ENCODE measurements at regions not wholly inside any gene's neighbourhood (a gene's known extent, or its start where the extent isn't known, plus 50 kb on each side); places are given as distances from the start of the nearest gene placed in this dataset.

DNA sequence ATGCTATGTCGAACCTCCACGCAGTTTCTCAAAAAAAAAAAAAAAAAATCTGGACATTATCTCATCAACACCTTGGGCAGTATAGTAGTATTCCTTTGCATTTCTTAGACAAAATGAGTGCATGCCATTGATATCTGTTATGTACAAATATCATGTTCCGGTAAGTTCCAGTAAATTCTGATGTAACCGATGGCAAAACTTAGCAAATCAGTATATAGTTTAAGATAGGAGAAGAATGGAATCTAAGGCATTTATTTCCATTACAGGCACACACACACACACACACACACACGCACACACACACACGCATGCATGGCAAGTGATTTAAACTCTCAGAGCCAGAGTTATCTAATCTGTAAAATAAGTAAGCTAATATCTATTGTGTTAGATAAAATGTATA is 356.5 kb upstream of the TUSC1 start:
- no peak overlapping the region for H3K27ac Mint-ChIP-seq (ENCODE audit: unreplicated experiment)
- DNase-seq (ENCODE audit: extremely low spot score, unreplicated experiment): no peak
- no peaks in the 10 kb centered on the region for H3K27me3 Mint-ChIP-seq (ENCODE audit: unreplicated experiment)
- peaks cover 3% of the 10 kb centered on the region for H3K36me3 Mint-ChIP-seq (ENCODE audit: unreplicated experiment)
- no peak overlapping the region for H3K4me3 Mint-ChIP-seq (ENCODE audit: unreplicated experiment)
- peaks cover 6% of the 10 kb centered on the region for H3K9me3 Mint-ChIP-seq (ENCODE audit: unreplicated experiment)
- no peak for TF ChIP-seq CTCF (IDR thresholded peaks at IDR 0.05)
- H3K4me1 Mint-ChIP-seq (ENCODE audit: unreplicated experiment): no peaks in the 10 kb centered on the region

- no peak for DNase-seq (ENCODE audit: extremely low spot score, unreplicated experiment)
- no peak overlapping the region for H3K4me3 Mint-ChIP-seq (ENCODE audit: unreplicated experiment)
- no peaks in the 10 kb centered on the region for H3K9me3 Mint-ChIP-seq (ENCODE audit: unreplicated experiment)
- TF ChIP-seq CTCF (IDR thresholded peaks at IDR 0.05): no peak
- H3K27me3 Mint-ChIP-seq (ENCODE audit: unreplicated experiment): no peaks in the 10 kb centered on the region
- H3K27ac Mint-ChIP-seq (ENCODE audit: unreplicated experiment): no peak overlapping the region
- H3K36me3 Mint-ChIP-seq (ENCODE audit: unreplicated experiment): no peaks in the 10 kb centered on the region
- no peaks in the 10 kb centered on the region for H3K4me1 Mint-ChIP-seq (ENCODE audit: unreplicated experiment)
Measured at GRCh38 chr9:26033336-26033735, 355.1 kb upstream of the TUSC1 start.

DNA sequence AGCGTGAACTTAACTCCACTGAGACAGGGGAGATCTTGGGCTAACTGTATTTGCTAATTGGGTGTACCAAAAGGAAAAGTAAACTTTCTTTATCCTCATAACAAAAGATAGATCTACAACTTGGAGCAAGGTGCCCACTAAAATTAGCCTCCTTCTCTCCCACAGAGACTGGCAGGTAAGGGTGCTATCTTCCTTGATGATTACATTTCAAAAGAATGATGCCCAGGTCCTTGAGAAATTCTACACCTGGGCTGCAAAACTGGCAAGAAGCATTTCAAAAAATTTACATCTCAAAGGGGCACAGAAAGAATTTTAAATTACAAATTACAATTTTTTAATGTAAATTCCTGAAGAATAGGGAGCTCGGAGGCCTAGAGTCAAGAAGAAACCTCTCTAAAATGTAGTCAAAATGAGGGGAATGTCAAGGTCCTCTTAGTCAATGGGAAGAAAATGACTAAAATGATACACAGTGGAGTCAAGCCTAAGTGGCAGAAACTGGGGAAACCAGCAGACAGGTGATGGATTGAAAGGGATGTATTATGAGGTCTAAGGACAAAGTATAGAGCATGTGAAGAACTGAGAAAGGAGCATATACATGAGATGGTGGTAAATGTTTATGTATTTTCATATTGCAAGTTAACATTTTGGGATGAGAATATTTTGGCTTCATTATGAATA is 348.3 kb upstream of the TUSC1 start:
- Mint-ChIP-seq H3K27ac (ENCODE audit: unreplicated experiment) (no peak overlapping the region), H3K9me3 (ENCODE audit: unreplicated experiment) (no peaks in the 10 kb centered on the region)

DNA sequence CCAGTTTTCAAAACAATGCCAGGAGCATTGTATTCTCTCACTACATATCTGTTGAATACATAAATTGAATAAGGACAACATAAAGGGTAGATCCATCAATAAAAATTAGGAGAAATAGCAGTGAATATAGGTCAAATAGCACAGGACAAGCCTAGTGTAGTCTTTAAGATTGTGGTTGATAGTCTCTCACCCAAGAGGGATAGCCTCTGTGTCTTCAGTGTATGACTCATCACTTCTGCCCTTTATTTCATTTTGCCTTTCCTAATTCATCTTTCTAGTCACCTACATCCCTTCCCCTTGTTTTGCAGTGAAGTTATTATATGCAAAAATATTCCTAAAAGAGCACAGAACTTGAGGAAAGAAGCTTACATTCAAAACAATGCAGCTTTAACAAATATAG is 335.0 kb upstream of the TUSC1 start:
- peaks cover 24% of the 10 kb centered on the region for H3K4me1 Mint-ChIP-seq (ENCODE audit: unreplicated experiment)
- H3K36me3 Mint-ChIP-seq (ENCODE audit: unreplicated experiment): no peaks in the 10 kb centered on the region
- DNase-seq (ENCODE audit: extremely low spot score, unreplicated experiment): no peak
- peak overlapping the region; percentile 79 for H3K27ac Mint-ChIP-seq (ENCODE audit: unreplicated experiment)
- no peak for TF ChIP-seq CTCF (IDR thresholded peaks at IDR 0.05)
- no peaks in the 10 kb centered on the region for H3K27me3 Mint-ChIP-seq (ENCODE audit: unreplicated experiment)
- H3K9me3 Mint-ChIP-seq (ENCODE audit: unreplicated experiment): peaks cover 5% of the 10 kb centered on the region
- H3K4me3 Mint-ChIP-seq (ENCODE audit: unreplicated experiment): no peak overlapping the region

More for the DNA sequence above, 348.3 kb upstream of the TUSC1 start:
- H3K27me3 Mint-ChIP-seq (ENCODE audit: unreplicated experiment): no peaks in the 10 kb centered on the region
- no peak overlapping the region for H3K4me3 Mint-ChIP-seq (ENCODE audit: unreplicated experiment)
- H3K4me1 Mint-ChIP-seq (ENCODE audit: unreplicated experiment): no peaks in the 10 kb centered on the region
- TF ChIP-seq CTCF (IDR thresholded peaks at IDR 0.05): no peak
- DNase-seq (ENCODE audit: extremely low spot score, unreplicated experiment): no peak
- H3K36me3 Mint-ChIP-seq (ENCODE audit: unreplicated experiment): no peaks in the 10 kb centered on the region

DNA sequence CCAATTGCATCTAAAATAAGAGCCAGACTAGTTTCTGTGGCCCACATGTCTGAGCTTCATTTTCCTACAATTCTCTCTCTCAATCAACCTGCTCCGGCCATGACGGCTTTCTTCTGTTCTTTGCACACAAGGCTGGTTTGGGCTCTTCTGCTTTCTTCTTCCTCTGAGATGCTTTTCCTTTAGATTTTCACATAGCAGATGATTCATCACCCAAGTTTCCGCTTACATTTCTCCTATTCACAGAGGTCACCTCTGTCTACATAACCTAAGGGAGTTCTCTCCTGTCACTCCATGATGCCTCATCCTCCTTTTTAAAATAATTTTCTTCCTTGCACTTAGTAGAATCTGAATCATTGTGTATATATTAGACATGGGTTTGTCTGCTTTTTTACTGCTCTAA is 334.6 kb upstream of the TUSC1 start:
- Mint-ChIP-seq H3K27ac (ENCODE audit: unreplicated experiment) (peak overlapping the region; percentile 79), H3K27me3 (ENCODE audit: unreplicated experiment) (no peaks in the 10 kb centered on the region), H3K4me3 (ENCODE audit: unreplicated experiment) (no peak overlapping the region), H3K9me3 (ENCODE audit: unreplicated experiment) (peaks cover 1% of the 10 kb centered on the region), H3K36me3 (ENCODE audit: unreplicated experiment) (no peaks in the 10 kb centered on the region), H3K4me1 (ENCODE audit: unreplicated experiment) (peaks cover 28% of the 10 kb centered on the region)
- TF ChIP-seq CTCF (IDR thresholded peaks at IDR 0.05): no peak
- DNase-seq (ENCODE audit: extremely low spot score, unreplicated experiment): no peak

Data from osteocyte (in vitro differentiated cells).